B cell (primary cell): ENCODE measurements at regions not wholly inside any gene's neighbourhood (a gene's known extent, or its start where the extent isn't known, plus 50 kb on each side); places are given as distances from the start of the nearest gene placed in this dataset.

Experiments
- ATAC-seq: fragments of 200-7000 bp; cut with Tn5 transposase; one replicate; pipeline ENCODE4 v1.10.0; 2021; ENCODE audit warnings: low read depth, mild to moderate bottlenecking, moderate number of reproducible peaks, moderate library complexity
- CTCF ChIA-PET: fragments of 350-600 bp; sonication (Branson Sonifier 250); formaldehyde crosslinking; loops from one replicate; lab custom pipeline; 2021; ENCODE audit warnings: antibody characterized with exemption, inconsistent platforms; lab: Charles Lee
- POLR2A ChIA-PET: fragments of 350-600 bp; sonication (Branson Sonifier 250); formaldehyde crosslinking; loops from one replicate; lab custom pipeline; 2021; ENCODE audit warnings: antibody characterized with exemption; lab: Charles Lee
- DNase-seq: peaks from one replicate; pipeline ENCODE4 v3.0.0; 2013
- H2AFZ ChIP-seq: 2 replicates; pipeline ENCODE4 v1.6.1; 2012; ENCODE audit warnings: mild to moderate bottlenecking, low read depth, low read length; ENCODE audit not compliant: insufficient read depth, poor library complexity, severe bottlenecking
- H3K27ac ChIP-seq, 2 donors: 1 replicate in 1 of 2; 2 replicates in 1 of 2; pipeline ENCODE4 v1.5.1; 2012 to 2013; ENCODE audit warnings: low read length in 2 of 2, mild to moderate bottlenecking in 2 of 2, moderate library complexity in 1 of 2
- H3K27me3 ChIP-seq, 4 experiments: fragments of 200-600 bp in 1 of 4; sonication (generic) in 1 of 4; replicated peaks in 1 of 4; 1 replicate in 2 of 4; 2 replicates in 2 of 4; pipeline versions ENCODE4 v1.6.1 to v1.7.0; 2013 to 2016; ENCODE audit warnings: low read length in 3 of 4, mild to moderate bottlenecking in 2 of 4, mixed read lengths in 1 of 4, moderate library complexity in 1 of 4; ENCODE audit not compliant: insufficient read depth in 4 of 4, control insufficient read depth in 3 of 4; ENCODE audit errors: control extremely low read depth in 1 of 4
- H3K36me3 ChIP-seq, 2 experiments: replicated peaks in 1 of 2; 1 replicate in 1 of 2; 2 replicates in 1 of 2; pipeline versions ENCODE4 v1.6.1 to v1.7.1; 2013; ENCODE audit warnings: low read length in 1 of 2; ENCODE audit not compliant: insufficient read depth in 2 of 2, control insufficient read depth in 1 of 2; ENCODE audit errors: control extremely low read depth in 1 of 2, extremely low read depth in 1 of 2
- H3K4me1 ChIP-seq, 2 donors: fragments of 200-600 bp in 1 of 2; sonication (generic) in 1 of 2; 1 replicate in 1 of 2; 2 replicates in 1 of 2; pipeline versions ENCODE4 v1.5.1 to v1.6.1; 2013 to 2017; ENCODE audit warnings: low read length in 2 of 2; ENCODE audit not compliant: control insufficient read depth in 2 of 2, insufficient read depth in 2 of 2
- H3K4me2 ChIP-seq: replicated peaks from 2 replicates; pipeline ENCODE3; 2012; ENCODE audit warnings: mild to moderate bottlenecking, low read depth, low read length; ENCODE audit not compliant: poor library complexity, severe bottlenecking
- H3K4me3 ChIP-seq, 5 experiments: fragments of 200-600 bp in 1 of 5; sonication (generic) in 1 of 5; 1 replicate in 3 of 5; 2 replicates in 2 of 5; pipeline versions ENCODE4 v1.5.1 to v1.7.0; 2011 to 2016; ENCODE audit warnings: low read length in 4 of 5, mild to moderate bottlenecking in 4 of 5, low read depth in 2 of 5, control low read depth in 1 of 5, moderate library complexity in 1 of 5; ENCODE audit not compliant: insufficient read depth in 1 of 5; ENCODE audit errors: control extremely low read depth in 1 of 5, extremely low read depth in 1 of 5
- H3K79me2 ChIP-seq: fragments of 200-600 bp; sonication (generic); one replicate; pipeline ENCODE4 v1.6.0; 2016; ENCODE audit warnings: low read length; ENCODE audit not compliant: control insufficient read depth, insufficient read depth
- H3K9ac ChIP-seq: fragments of 200-600 bp; sonication (generic); 2 replicates; pipeline ENCODE4 v1.6.1; 2017; ENCODE audit warnings: mild to moderate bottlenecking, low read length, moderate library complexity
- H3K9me3 ChIP-seq, 3 donors: one replicate each; pipeline versions ENCODE4 v1.6.1 to v1.7.1; 2013; ENCODE audit warnings: low read length in 2 of 3; ENCODE audit not compliant: control insufficient read depth in 2 of 3, insufficient read depth in 1 of 3; ENCODE audit errors: control extremely low read depth in 1 of 3
- H4K20me1 ChIP-seq: 2 replicates; pipeline ENCODE4 v1.6.0; 2012; ENCODE audit warnings: mild to moderate bottlenecking, low read length; ENCODE audit not compliant: insufficient read depth, control insufficient read depth, poor library complexity, severe bottlenecking
- H3K27ac Mint-ChIP-seq: one replicate; pipeline ENCODE4 v1.8.0; 2021; ENCODE audit warnings: mixed read lengths
- H3K27me3 Mint-ChIP-seq: one replicate; pipeline ENCODE4 v1.8.0; 2021; ENCODE audit warnings: mixed read lengths
- H3K4me1 Mint-ChIP-seq: one replicate; pipeline ENCODE4 v1.8.0; 2021; ENCODE audit warnings: mixed read lengths
- H3K4me3 Mint-ChIP-seq: one replicate; pipeline ENCODE4 v1.8.0; 2021; ENCODE audit warnings: mixed read lengths
- H3K9me3 Mint-ChIP-seq: one replicate; pipeline ENCODE4 v1.8.0; 2022; ENCODE audit warnings: mixed read lengths; ENCODE audit not compliant: insufficient read depth
- EZH2 ChIP-seq: IDR thresholded peaks from 2 replicates; pipeline ENCODE4 v1.6.1; 2012; ENCODE audit warnings: borderline replicate concordance, low read depth, mild to moderate bottlenecking, moderate library complexity, low read length; ENCODE audit not compliant: insufficient read depth, poor library complexity, severe bottlenecking
- WGBS: methylation state at CpG from one replicate; pipeline ENCODE4 v1.1.5; 2013; ENCODE audit warnings: missing lambda C conversion rate; ENCODE audit not compliant: insufficient coverage; 5-methylcytosine and 5-hydroxymethylcytosine counted together
- intact Hi-C: fragments of 100-400 bp; cut with micrococcal nuclease; formaldehyde crosslinking; loops from one replicate; pipeline ENCODE4 v1.10.0; 2022
- TF ChIP-seq, protein P1 (sequence below): fragments of 200-600 bp; IDR thresholded peaks from one replicate; pipeline ENCODE4 v1.8.0; 2022; ENCODE audit warnings: antibody characterized with exemption, mild to moderate bottlenecking

DNA sequence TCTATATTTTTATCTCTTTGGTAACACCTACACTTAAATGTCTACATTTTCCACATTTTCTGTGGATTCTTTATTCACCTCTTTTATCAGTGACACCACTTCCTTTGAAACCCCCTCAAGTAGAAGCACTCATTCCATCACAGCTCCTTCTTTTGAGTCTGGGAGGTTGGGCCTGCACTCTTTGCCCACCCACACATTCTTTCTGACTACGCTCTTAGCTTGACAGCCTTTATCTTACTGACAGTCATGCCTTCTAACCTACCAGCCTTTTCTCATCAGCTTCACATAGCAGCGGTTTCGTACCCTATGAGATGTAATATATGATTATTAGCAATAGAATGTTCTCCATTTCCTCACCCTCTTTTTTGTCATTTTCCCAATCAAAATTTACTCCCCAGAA, 151.9 kb downstream of the TNFSF18 start:
- intact Hi-C loops = loop anchor here (10.0 kb wide), 1 partner anchor 154 kb away; no protein-coding TSS in a partner anchor
- H3K4me3 Mint-ChIP-seq = no peak overlapping the region

DNA sequence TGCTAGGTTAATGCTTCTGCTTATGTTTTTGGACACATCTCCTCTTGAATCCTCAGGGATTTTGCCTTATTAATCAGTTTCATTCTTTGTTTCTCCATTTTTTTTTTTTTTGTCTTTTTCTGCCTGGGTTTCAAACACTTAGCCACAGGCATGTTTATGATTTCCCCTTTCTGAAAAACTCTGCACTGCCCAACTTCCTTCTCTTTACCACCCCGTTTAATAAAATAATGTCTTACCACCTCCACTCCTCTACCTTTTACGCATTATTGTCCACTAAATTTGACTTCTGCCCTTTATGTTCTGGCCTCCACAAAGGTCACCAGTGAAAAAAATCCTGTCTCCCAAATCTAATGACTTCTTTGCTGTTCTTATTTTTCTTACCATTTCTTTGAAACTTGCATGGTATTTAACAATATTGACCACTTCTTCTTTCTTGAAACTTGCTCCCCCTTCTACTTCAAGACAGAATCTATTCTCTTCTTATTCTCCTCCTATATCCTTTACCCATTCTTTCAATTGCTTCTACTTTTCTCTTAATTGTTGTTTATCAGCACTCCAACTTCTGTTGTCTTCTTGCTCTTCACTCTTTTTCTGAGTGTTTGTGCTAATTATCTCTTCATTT, 150.3 kb downstream of the TNFSF18 start:
- CTCF ChIA-PET = no interaction called here
- Histone ChIP-seq H3K9me3 (no peaks in the 10 kb centered on the region), H3K79me2 (no peaks in the 10 kb centered on the region), H3K36me3 (no peaks in the 10 kb centered on the region), H3K4me2 (peak overlapping the region; percentile 71), H3K4me1 (peaks cover 18 to 20% of the 10 kb centered on the region in 2 donors), H3K27ac (peak overlapping the region in 1 of 2 donors; percentile 63), H3K4me3 (peak overlapping the region in 3 of 5 experiments; percentile 27 to 55 (median 29)), H3K9ac (peak overlapping the region; percentile 52), H2AFZ (peak overlapping the region; percentile 27), H3K27me3 (no peaks in the 10 kb centered on the region), H4K20me1 (no peaks in the 10 kb centered on the region)
- Mint-ChIP-seq H3K9me3 (no peaks in the 10 kb centered on the region), H3K27ac (peak overlapping the region; percentile 75), H3K4me1 (peaks cover 38% of the 10 kb centered on the region), H3K27me3 (no peaks in the 10 kb centered on the region), H3K4me3 (peak overlapping the region; percentile 71)
- POLR2A ChIA-PET = no interaction called here
- ATAC-seq = peak; percentile 47
- TF ChIP-seq, protein P1, sequence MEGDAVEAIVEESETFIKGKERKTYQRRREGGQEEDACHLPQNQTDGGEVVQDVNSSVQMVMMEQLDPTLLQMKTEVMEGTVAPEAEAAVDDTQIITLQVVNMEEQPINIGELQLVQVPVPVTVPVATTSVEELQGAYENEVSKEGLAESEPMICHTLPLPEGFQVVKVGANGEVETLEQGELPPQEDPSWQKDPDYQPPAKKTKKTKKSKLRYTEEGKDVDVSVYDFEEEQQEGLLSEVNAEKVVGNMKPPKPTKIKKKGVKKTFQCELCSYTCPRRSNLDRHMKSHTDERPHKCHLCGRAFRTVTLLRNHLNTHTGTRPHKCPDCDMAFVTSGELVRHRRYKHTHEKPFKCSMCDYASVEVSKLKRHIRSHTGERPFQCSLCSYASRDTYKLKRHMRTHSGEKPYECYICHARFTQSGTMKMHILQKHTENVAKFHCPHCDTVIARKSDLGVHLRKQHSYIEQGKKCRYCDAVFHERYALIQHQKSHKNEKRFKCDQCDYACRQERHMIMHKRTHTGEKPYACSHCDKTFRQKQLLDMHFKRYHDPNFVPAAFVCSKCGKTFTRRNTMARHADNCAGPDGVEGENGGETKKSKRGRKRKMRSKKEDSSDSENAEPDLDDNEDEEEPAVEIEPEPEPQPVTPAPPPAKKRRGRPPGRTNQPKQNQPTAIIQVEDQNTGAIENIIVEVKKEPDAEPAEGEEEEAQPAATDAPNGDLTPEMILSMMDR = no peak
- no peak for TF ChIP-seq EZH2
- WGBS = 8% methylated on average over 2 of the region's 2 CpGs
- intact Hi-C loops = loop anchor here (10.0 kb wide), 2 partner anchors 304 to 514 kb away; partner anchors contain the start of gene TNFSF4
- DNase-seq = peak; percentile 44

More for the DNA sequence above, 151.9 kb downstream of the TNFSF18 start:
- ChIA-PET CTCF (no interaction called here), POLR2A (no interaction called here)
- H3K4me1 Mint-ChIP-seq = peaks cover 49% of the 10 kb centered on the region
- Histone ChIP-seq H3K79me2 (no peaks in the 10 kb centered on the region), H3K36me3 (no peaks in the 10 kb centered on the region), H3K27ac (no peak overlapping the region), H3K27me3 (no peaks in the 10 kb centered on the region), H3K9ac (no peak overlapping the region), H2AFZ (no peak overlapping the region), H3K4me1 (peaks cover 33% of the 10 kb centered on the region in 2 donors), H4K20me1 (no peaks in the 10 kb centered on the region), H3K4me3 (no peak overlapping the region), H3K4me2 (no peak overlapping the region), H3K9me3 (no peaks in the 10 kb centered on the region)
- H3K9me3 Mint-ChIP-seq = no peaks in the 10 kb centered on the region
- H3K27me3 Mint-ChIP-seq = no peaks in the 10 kb centered on the region
- TF ChIP-seq, protein P1 = no peak
- TF ChIP-seq EZH2 = no peak
- DNase-seq (no peak), ATAC-seq (no peak)
- no peak overlapping the region for H3K27ac Mint-ChIP-seq
- no CpG with 5 or more reads among the region's 3 CpGs for WGBS
